ENCODE measurements at regions not wholly inside any gene's neighbourhood (a gene's known extent, or its start where the extent isn't known, plus 50 kb on each side); places are given as distances from the start of the nearest gene placed in this dataset.

- TF ChIP-seq CTCF (IDR thresholded peaks at IDR 0.05): no peak
- no peak for TF ChIP-seq USF2 (CRISPR knock-in tag; IDR thresholded peaks at IDR 0.05)
- no peak for TF ChIP-seq ARID4B (CRISPR knock-in tag; IDR thresholded peaks at IDR 0.05; ENCODE audit: borderline replicate concordance)
- TF ChIP-seq JUN (CRISPR knock-in tag; IDR thresholded peaks at IDR 0.05): no peak
- TF ChIP-seq PRDM15 (CRISPR knock-in tag; IDR thresholded peaks at IDR 0.05): no peak
- TF ChIP-seq NR1H2 (CRISPR knock-in tag; IDR thresholded peaks at IDR 0.05): no peak
- no peak for TF ChIP-seq AFF4 (CRISPR knock-in tag; IDR thresholded peaks at IDR 0.05; ENCODE audit: borderline replicate concordance)
- TF ChIP-seq MAX (CRISPR knock-in tag; IDR thresholded peaks at IDR 0.05): no peak
- no peak for TF ChIP-seq E2F1 (CRISPR knock-in tag; IDR thresholded peaks at IDR 0.05)
- TF ChIP-seq KAT7 (CRISPR knock-in tag; IDR thresholded peaks at IDR 0.05; ENCODE audit: borderline replicate concordance): no peak
- no peak for TF ChIP-seq FOXP1 (CRISPR knock-in tag; IDR thresholded peaks at IDR 0.05; ENCODE audit: borderline replicate concordance)
These were observed 671.8 kb upstream of the SEMA6A start for GRCh38 chr5:117246424-117246823.
